CD4-positive, alpha-beta T cell (primary cell): ENCODE measurements at regions not wholly inside any gene's neighbourhood (a gene's known extent, or its start where the extent isn't known, plus 50 kb on each side); places are given as distances from the start of the nearest gene placed in this dataset.

Source experiments
- ATAC-seq: fragments of 200-7000 bp; cut with Tn5 transposase; one replicate; pipeline ENCODE4 v1.10.0; 2022; ENCODE audit warnings: mild to moderate bottlenecking; ENCODE audit not compliant: poor library complexity
- CTCF ChIA-PET: fragments of 350-600 bp; sonication (Branson Sonifier 250); formaldehyde crosslinking; loops from one replicate; lab custom pipeline; 2021; ENCODE audit warnings: antibody characterized with exemption, inconsistent platforms; lab: Charles Lee
- POLR2A ChIA-PET: fragments of 350-600 bp; sonication (Branson Sonifier 250); formaldehyde crosslinking; loops from one replicate; lab custom pipeline; 2021; ENCODE audit warnings: antibody characterized with exemption, inconsistent platforms; lab: Charles Lee
- DNase-seq, 14 experiments: peaks; one replicate each; pipeline ENCODE4 v3.0.0-alpha.2; 2013 to 2020; ENCODE audit warnings: mixed read lengths in 2 of 14
- H3K27ac ChIP-seq, 2 donors: one replicate each; pipeline versions ENCODE4 v1.5.1 to v1.7.0; 2013; ENCODE audit warnings: low read length in 2 of 2, low read depth in 1 of 2, mild to moderate bottlenecking in 1 of 2
- H3K27me3 ChIP-seq, 2 experiments: 1 replicate in 1 of 2; 2 replicates in 1 of 2; pipeline versions ENCODE4 v1.6.1 to v1.7.0; 2013; ENCODE audit warnings: low read length in 2 of 2, control low read depth in 1 of 2, mild to moderate bottlenecking in 1 of 2, moderate library complexity in 1 of 2; ENCODE audit not compliant: insufficient read depth in 2 of 2, control insufficient read depth in 1 of 2
- H3K36me3 ChIP-seq: one replicate; pipeline ENCODE4 v1.6.1; 2013; ENCODE audit warnings: low read length, control low read depth; ENCODE audit not compliant: insufficient read depth
- H3K4me1 ChIP-seq: one replicate; pipeline ENCODE4 v1.6.1; 2013; ENCODE audit warnings: low read length, control low read depth; ENCODE audit not compliant: insufficient read depth
- H3K4me3 ChIP-seq: one replicate; pipeline ENCODE4 v1.5.1; 2013; ENCODE audit warnings: mild to moderate bottlenecking, low read length, moderate library complexity
- H3K9me3 ChIP-seq, 2 experiments: 1 replicate in 1 of 2; 2 replicates in 1 of 2; pipeline versions ENCODE4 v1.6.1 to v1.7.0; 2013; ENCODE audit warnings: low read length in 2 of 2, mild to moderate bottlenecking in 2 of 2, control low read depth in 1 of 2, moderate library complexity in 1 of 2; ENCODE audit not compliant: control insufficient read depth in 1 of 2, insufficient read depth in 1 of 2
- H3K27ac Mint-ChIP-seq: one replicate; pipeline ENCODE4 v1.8.0; 2020; ENCODE audit warnings: mixed read lengths
- H3K27me3 Mint-ChIP-seq: one replicate; pipeline ENCODE4 v1.8.0; 2021; ENCODE audit warnings: mixed read lengths
- H3K36me3 Mint-ChIP-seq: one replicate; pipeline ENCODE4 v1.8.0; 2021; ENCODE audit warnings: low read depth, mixed read lengths
- H3K4me1 Mint-ChIP-seq: one replicate; pipeline ENCODE4 v1.8.0; 2021; ENCODE audit warnings: low read depth, mixed read lengths
- H3K4me3 Mint-ChIP-seq: one replicate; pipeline ENCODE4 v1.8.0; 2020; ENCODE audit warnings: mild to moderate bottlenecking, mixed read lengths
- H3K9me3 Mint-ChIP-seq: one replicate; pipeline ENCODE4 v1.8.0; 2020; ENCODE audit warnings: mixed read lengths
- intact Hi-C, 2 experiments: fragments of 100-400 bp; cut with DNase I in 1 of 2; cut with micrococcal nuclease in 1 of 2; formaldehyde crosslinking; loops; one replicate each; pipeline versions ENCODE4 v1.15.1 to v1.9.0; 2023 to 2025; cut with DNase I, micrococcal nuclease
- TF ChIP-seq, protein P1 (sequence below): fragments of 200-600 bp; IDR thresholded peaks from one replicate; pipeline ENCODE4 v1.8.0; 2022; ENCODE audit warnings: antibody characterized with exemption, mild to moderate bottlenecking

DNA sequence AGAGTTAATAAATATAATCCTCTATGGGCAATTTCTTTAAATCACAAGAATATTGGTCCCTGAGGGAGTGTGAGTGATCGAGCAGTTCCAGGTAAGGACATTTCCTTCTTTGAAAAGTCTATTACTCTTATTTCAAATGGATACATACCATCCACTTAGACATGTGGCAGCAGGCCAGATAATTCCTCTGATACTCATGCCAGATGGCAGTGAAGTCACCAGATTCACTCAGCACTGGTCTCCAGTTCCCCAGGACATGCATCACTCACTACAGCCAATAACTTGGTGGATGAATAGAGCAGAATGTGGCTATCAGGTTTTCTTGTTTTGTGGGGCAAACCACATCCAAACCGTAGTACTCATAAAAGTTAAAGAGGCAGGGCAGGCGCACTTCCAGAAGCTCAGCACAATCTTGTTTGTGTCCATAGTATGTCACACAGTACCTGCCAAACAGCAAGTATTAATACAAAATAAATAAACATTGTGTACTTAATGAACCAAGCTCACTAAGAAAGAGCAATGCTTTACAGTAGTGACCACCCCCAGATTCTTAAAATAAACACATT is 74.2 kb upstream of the CD53 start:
- H3K27me3 Mint-ChIP-seq: no peaks in the 10 kb centered on the region
- H3K9me3 Mint-ChIP-seq: peaks cover 6% of the 10 kb centered on the region
- CTCF ChIA-PET: interaction anchor here (1.3 kb wide), 1 partner anchor 15 kb away, joined by 4 read pairs; no protein-coding TSS in a partner anchor
- H3K27me3 ChIP-seq: no peaks in the 10 kb centered on the region
- no peak overlapping the region for H3K4me3 Mint-ChIP-seq
- H3K36me3 ChIP-seq: no peaks in the 10 kb centered on the region
- H3K4me3 ChIP-seq: no peak overlapping the region
- no peak overlapping the region for H3K27ac Mint-ChIP-seq
- H3K36me3 Mint-ChIP-seq: peaks cover 4% of the 10 kb centered on the region
- no peaks in the 10 kb centered on the region for H3K4me1 Mint-ChIP-seq
- no peaks in the 10 kb centered on the region for H3K4me1 ChIP-seq
- no peaks in the 10 kb centered on the region for H3K9me3 ChIP-seq
- ATAC-seq: no peak
- TF ChIP-seq, protein P1, sequence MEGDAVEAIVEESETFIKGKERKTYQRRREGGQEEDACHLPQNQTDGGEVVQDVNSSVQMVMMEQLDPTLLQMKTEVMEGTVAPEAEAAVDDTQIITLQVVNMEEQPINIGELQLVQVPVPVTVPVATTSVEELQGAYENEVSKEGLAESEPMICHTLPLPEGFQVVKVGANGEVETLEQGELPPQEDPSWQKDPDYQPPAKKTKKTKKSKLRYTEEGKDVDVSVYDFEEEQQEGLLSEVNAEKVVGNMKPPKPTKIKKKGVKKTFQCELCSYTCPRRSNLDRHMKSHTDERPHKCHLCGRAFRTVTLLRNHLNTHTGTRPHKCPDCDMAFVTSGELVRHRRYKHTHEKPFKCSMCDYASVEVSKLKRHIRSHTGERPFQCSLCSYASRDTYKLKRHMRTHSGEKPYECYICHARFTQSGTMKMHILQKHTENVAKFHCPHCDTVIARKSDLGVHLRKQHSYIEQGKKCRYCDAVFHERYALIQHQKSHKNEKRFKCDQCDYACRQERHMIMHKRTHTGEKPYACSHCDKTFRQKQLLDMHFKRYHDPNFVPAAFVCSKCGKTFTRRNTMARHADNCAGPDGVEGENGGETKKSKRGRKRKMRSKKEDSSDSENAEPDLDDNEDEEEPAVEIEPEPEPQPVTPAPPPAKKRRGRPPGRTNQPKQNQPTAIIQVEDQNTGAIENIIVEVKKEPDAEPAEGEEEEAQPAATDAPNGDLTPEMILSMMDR: no peak
- intact Hi-C loops: loop anchor here in 1 of 2 experiments (2.0 kb wide), 1 partner anchor 20 kb away; no protein-coding TSS in a partner anchor
- no peak for DNase-seq
- POLR2A ChIA-PET: interaction anchor here (1.4 kb wide), 1 partner anchor 12 kb away, joined by 5 read pairs; no protein-coding TSS in a partner anchor
- no peak overlapping the region for H3K27ac ChIP-seq

DNA sequence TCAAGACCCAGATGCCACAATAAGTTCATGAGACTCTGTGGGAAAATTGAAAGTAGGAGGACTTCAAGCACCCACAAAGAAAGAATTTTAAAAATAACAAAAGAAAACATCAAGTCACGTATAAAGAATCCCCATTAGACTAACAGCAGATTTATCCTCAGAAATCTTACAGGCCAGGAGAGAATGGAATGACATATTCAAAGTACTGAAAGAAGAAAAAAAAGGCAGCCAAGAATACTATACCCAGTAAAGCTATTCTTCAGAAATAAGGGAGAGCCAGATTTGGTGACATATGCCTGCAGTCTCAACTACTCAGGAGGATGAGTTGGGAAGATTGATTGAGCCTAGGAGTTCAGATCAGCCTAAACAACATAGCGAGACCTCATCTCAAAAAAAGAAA is 84.3 kb upstream of the CD53 start:
- Histone ChIP-seq H3K4me3 (no peak overlapping the region), H3K36me3 (no peaks in the 10 kb centered on the region), H3K27ac (peak overlapping the region in 1 of 2 donors; percentile 58), H3K9me3 (peaks cover 7 to 13% of the 10 kb centered on the region in 2 experiments), H3K27me3 (no peaks in the 10 kb centered on the region), H3K4me1 (peaks cover 45% of the 10 kb centered on the region)
- ATAC-seq (no peak), DNase-seq (no peak)
- Mint-ChIP-seq H3K36me3 (peaks cover 17% of the 10 kb centered on the region), H3K4me1 (peaks cover 66% of the 10 kb centered on the region), H3K27me3 (no peaks in the 10 kb centered on the region), H3K4me3 (peak overlapping the region; percentile 35), H3K9me3 (peaks cover 14% of the 10 kb centered on the region), H3K27ac (peak overlapping the region; percentile 82)
- ChIA-PET CTCF (interaction anchor here (2.7 kb wide), 1 partner anchor 169 kb away, joined by 16 read pairs; no protein-coding TSS in a partner anchor), POLR2A (interaction anchor here (0.9 to 6.3 kb wide), 4 partner anchors 59 to 176 kb away, joined by 3 to 106 read pairs (median 25); partner anchors contain the start of genes CD53 and LRIF1)
- intact Hi-C loops: loop anchor here (5.0 to 10.0 kb wide), 5 partner anchors 84 to 546 kb away; partner anchors contain the start of genes CD53 (in 1 of the 2), DENND2D (in 1 of the 2) and LRIF1 (in 1 of the 2)
- TF ChIP-seq, protein P1: no peak

DNA sequence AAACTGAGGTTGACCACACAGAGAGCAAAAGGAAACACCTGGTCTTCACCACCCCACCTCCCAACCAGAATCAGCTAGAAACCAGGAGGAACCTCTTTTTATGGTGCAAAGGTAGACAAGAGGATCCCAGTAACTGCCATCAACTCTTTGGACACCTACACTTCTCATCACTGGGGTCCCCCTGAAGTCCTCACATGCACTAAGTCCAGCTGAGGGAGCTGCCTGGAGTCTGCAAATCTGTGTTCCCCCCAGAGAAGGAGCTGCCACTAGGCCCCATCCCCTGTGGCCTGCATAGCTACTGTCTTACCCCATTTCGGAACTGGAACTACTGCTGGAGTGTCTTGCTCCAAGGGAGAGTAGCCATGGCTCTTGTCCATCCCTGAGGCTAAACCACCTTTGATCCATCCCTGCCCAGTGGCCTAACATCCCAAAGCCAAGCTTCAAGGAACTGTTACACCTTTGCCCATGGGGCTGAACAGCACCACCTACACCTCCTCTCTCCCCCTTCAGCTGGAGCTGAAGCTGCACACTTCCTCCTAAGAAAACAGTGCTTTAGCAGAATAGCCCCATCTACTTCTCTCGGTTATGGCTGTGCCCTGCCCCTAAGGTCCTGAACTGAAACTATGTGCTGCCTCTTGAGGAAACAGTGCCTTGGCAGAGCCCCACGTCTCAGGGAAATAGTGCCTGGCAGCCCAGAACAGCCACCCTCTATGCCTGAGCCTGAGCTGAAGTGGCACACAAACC is 85.4 kb upstream of the CD53 start:
- Mint-ChIP-seq H3K4me1 (peaks cover 77% of the 10 kb centered on the region), H3K27me3 (no peaks in the 10 kb centered on the region), H3K27ac (peak overlapping the region; percentile 82), H3K36me3 (peaks cover 17% of the 10 kb centered on the region), H3K9me3 (peaks cover 14% of the 10 kb centered on the region), H3K4me3 (peak overlapping the region; percentile 75)
- H3K27me3 ChIP-seq: no peaks in the 10 kb centered on the region
- ATAC-seq: peak; percentile 71
- DNase-seq: peak in 11 of 14 experiments; percentile 4 to 87 (median 41)
- ChIA-PET POLR2A (interaction anchor here (0.5 to 6.3 kb wide), 42 partner anchors 10 to 578 kb away, joined by 3 to 106 read pairs (median 4); partner anchors contain the start of genes CD53, KCNA2, KCNA3 and KCNC4), CTCF (interaction anchor here (1.4 to 5.2 kb wide), 4 partner anchors 21 to 243 kb away, joined by 3 to 43 read pairs (median 10); no protein-coding TSS in a partner anchor)
- H3K9me3 ChIP-seq: peaks cover 7 to 13% of the 10 kb centered on the region in 2 experiments
- intact Hi-C loops: loop anchor here (2.0 to 10.0 kb wide), 6 partner anchors 85 to 547 kb away; partner anchors contain the start of genes CD53 (in 1 of the 2), DENND2D (in 1 of the 2) and LRIF1 (in 1 of the 2)
- H3K27ac ChIP-seq: peak overlapping the region; percentile 23 to 58
- TF ChIP-seq, protein P1: no peak
- H3K4me3 ChIP-seq: peak overlapping the region; percentile 35
- no peaks in the 10 kb centered on the region for H3K36me3 ChIP-seq
- H3K4me1 ChIP-seq: peaks cover 55% of the 10 kb centered on the region
